KOPT-K1 (cell line): ENCODE measurements at regions not wholly inside any gene's neighbourhood (a gene's known extent, or its start where the extent isn't known, plus 50 kb on each side); places are given as distances from the start of the nearest gene placed in this dataset.
"Not testable (repeated sequence)": the region's sequence is repeated elsewhere in the genome, so short reads cannot be mapped to it uniquely, and the experiment has no call there.

Experiments
- H3K27ac ChIP-seq: fragments of 200-600 bp; sonication (generic); 2 replicates; pipeline ENCODE4 v1.5.1; 2016; ENCODE audit warnings: antibody characterized with exemption, mild to moderate bottlenecking, low read depth, low read length; ENCODE audit not compliant: poor library complexity, severe bottlenecking
- H3K36me3 ChIP-seq: fragments of 200-600 bp; sonication (generic); 2 replicates; pipeline ENCODE4 v1.5.1; 2017; ENCODE audit warnings: antibody characterized with exemption, mild to moderate bottlenecking, low read length, moderate library complexity; ENCODE audit not compliant: insufficient read depth
- H3K9me3 ChIP-seq: fragments of 200-600 bp; sonication (generic); 2 replicates; pipeline ENCODE4 v1.5.1; 2017; ENCODE audit warnings: antibody characterized with exemption, low read length, mild to moderate bottlenecking; ENCODE audit not compliant: insufficient read depth, poor library complexity, severe bottlenecking

DNA sequence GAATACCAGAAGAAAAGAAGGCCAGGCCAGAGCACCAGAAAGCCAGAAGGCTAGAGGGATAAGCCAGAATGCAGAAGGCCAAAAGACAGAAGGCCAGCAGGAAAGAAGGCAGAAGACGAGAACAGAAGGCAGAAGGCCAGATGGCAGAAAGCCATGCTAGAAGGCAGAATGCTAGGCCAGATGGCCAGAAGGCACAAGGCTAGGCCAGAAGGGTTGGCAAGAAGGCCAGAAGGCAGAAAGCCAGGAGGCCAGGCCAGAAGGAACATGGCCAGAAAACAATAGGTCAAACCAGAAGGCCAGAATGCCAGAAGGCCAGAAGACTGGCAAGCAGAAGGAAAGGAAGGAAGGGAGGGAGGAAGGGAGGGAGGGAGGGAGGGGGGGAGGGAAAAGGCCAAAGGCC lies 188.8 kb downstream of the TUBA3C start:
- Histone ChIP-seq H3K27ac (no peak overlapping the region), H3K9me3 (peaks cover 41% of the 10 kb centered on the region), H3K36me3 (no peaks in the 10 kb centered on the region)

DNA sequence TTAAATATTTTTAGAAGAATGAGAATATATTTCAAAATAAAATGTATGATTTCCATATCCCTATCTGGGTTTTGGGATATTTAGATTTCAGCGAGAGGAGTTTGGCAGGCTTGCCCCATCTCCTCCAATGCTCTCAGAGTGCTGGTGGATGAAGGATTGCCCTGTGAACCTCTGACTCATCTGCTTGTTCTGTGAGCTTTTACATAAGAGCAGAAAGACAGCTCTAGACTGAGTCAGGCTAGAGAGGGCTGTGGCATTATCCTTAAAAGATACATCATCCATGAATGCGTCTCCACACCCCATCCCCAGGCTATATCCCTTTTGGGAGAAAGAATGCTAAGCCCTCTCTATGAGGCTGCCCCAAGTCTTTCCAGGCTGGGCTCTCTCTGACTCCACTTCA lies 190.6 kb downstream of the TUBA3C start:
- Histone ChIP-seq H3K9me3 (peaks cover 39% of the 10 kb centered on the region), H3K27ac (no peak overlapping the region), H3K36me3 (no peaks in the 10 kb centered on the region)

DNA sequence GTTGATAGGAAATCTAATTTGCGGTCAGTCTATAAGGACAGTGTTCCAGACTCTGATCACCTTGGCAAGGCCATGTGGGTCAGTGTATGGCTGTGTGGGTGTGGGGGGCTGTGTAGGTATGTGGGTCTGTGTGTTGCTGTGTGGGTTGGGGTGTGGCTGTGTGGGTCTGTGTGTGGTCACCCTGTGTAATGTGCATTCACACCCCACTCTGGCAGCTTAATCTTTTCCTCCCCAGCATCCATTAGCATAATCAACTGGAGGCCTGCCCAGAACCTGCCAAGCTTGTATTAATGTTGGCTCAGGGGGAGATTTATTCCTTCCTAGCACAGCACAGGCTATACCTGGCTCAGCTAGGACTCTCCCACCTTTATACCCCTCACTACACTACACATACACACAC lies 203.2 kb downstream of the TUBA3C start:
- H3K27ac ChIP-seq, result no peak overlapping the region
- H3K36me3 ChIP-seq, result no peaks in the 10 kb centered on the region
- peaks cover 9% of the 10 kb centered on the region for H3K9me3 ChIP-seq

DNA sequence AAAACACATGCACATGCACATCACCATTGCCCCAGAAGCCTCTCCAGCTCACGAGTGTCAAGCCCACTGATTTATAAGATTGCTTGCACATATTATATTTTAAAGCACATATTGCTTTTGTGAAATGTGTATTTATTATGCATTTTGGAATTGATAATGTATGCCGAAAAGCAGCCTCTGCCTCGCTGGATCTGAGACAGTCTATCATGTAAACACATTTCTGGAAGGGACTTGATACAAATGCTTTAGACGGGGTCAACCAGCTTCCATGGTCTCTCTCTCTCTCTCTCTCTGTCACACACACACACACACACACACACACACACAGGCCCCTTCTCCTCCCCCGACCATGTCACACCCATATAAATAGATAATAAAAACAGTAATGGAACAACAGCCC lies 203.8 kb downstream of the TUBA3C start:
- Histone ChIP-seq H3K36me3 (no peaks in the 10 kb centered on the region), H3K9me3 (peaks cover 9% of the 10 kb centered on the region), H3K27ac (no peak overlapping the region)

DNA sequence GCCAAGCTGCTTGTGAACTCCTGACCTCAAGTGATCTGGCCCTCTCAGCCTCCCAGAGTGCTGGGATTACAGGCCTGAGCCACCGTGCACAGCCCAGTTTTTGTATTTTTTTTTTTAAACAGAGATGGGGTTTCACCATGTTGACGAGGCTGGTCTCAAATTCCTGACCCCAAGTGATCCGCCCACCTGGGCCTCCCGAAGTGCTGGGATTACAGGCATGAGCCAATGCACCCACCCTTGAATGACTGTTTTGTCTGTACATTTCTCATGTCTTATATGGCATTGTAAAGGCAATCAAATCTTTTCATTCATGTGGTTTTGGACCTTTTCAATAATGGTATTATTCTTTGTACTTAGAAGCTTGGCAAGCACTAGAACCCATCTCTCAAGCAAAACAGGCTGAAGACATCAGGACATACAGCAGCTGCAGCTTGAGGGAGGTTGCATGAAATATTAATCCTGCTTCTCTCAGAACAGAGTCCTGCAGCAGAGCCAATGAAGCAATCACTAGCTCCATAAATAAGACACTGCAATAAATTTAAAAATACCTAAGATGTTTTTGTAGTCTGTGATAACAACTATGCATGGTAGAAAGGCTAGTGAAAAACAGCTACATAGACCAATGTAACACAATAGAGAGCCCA lies 209.9 kb downstream of the TUBA3C start:
- Histone ChIP-seq H3K9me3 (no peaks in the 10 kb centered on the region), H3K27ac (no peak overlapping the region), H3K36me3 (no peaks in the 10 kb centered on the region)

DNA sequence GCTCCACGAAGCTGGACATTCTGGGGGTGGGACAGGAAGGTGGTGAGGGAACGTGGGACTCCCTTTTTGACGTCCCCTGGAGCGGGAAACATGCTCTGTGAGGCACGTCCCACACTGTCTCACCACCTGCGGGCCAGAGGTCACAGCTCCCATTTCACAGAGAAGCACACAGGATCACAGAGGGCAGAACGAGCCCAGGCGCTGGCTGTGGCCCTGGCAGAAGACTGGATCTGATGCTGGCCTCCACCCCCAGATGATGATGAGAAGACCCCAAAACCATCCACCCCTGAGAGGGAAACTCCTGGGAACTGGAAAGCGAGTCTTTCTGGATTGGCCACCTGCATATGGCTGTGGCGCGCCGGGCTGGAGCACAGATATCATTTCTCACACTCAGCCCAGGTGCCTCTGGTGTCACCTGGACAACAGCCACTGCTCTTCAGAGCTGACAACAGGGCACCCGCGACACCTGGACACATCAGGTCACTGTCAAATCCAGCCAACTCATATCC lies 216.2 kb downstream of the TUBA3C start:
- Histone ChIP-seq H3K9me3 (peaks cover 37% of the 10 kb centered on the region), H3K36me3 (no peaks in the 10 kb centered on the region), H3K27ac (no peak overlapping the region)

DNA sequence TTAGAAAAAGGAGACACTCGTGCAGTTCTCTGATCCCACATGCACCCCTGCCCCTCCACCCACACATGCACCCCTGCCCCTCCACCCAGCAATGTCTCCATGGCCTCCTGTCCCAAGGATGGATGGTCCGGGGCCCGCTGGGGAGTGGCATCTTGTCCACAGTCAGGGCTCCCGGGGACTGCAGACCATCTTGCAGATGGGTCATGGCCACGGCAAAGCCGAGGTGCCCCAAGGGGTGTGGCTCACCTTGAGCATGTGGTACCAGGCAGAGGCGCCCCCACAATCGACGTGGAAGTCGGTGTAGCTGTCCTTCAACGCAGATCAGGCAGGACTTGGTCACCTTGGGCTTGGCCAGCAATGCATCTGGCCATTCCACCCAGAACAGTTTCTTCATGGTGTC lies 216.7 kb downstream of the TUBA3C start:
- Histone ChIP-seq H3K36me3 (no peaks in the 10 kb centered on the region), H3K9me3 (peaks cover 42% of the 10 kb centered on the region), H3K27ac (no peak overlapping the region)

DNA sequence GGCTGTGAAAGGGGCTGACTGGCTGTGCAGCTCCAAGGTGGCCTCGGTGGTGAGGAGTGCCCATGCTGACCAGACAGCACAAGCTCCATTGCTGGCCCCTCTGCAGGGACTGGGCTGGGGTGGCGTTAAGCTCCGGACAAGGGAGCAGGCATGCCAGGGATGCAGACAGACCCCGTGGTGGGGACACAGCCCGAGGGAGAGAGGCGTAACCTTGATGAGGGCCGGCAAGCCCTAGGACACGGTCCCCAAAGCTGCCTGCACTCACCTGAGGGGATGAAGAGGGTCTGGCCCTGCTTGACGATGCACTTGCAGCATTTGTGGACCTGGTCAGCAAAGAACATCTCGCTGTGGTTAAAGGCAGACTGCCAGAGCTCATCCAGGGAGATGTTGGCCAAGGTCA lies 217.9 kb downstream of the TUBA3C start:
- not testable (repeated sequence) for H3K36me3 ChIP-seq, H3K27ac ChIP-seq
- peaks cover 55% of the 10 kb centered on the region for H3K9me3 ChIP-seq

DNA sequence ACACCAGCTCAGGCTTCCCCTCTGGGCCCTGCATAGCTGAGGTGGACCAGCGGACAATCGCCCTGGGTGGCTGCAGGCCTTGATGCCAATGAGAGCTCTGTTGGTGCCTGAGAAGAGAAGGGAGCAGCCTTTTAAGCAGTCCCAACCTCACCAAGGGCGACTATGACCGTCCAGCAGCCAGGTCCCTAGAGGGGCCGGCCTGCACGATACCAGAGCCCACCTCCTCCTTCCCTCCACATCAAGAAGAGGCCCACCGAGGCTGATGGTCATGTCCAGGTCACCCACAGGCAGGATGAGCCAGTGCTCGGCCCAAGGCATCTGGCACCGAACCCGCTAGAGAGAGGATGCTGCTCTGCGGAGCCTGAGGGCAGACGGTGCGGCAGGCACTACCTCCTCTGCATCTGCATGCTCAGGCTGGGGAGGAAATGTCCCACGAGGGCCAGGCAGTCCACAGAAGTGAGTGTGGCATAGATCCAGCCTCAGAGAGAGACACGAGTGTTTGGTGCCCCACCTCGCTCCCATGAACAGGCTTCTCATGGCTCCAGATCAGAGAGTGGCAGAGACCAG lies 219.4 kb downstream of the TUBA3C start:
- Histone ChIP-seq H3K9me3 (peaks cover 69% of the 10 kb centered on the region), H3K36me3 (no peaks in the 10 kb centered on the region), H3K27ac (no peak overlapping the region)

DNA sequence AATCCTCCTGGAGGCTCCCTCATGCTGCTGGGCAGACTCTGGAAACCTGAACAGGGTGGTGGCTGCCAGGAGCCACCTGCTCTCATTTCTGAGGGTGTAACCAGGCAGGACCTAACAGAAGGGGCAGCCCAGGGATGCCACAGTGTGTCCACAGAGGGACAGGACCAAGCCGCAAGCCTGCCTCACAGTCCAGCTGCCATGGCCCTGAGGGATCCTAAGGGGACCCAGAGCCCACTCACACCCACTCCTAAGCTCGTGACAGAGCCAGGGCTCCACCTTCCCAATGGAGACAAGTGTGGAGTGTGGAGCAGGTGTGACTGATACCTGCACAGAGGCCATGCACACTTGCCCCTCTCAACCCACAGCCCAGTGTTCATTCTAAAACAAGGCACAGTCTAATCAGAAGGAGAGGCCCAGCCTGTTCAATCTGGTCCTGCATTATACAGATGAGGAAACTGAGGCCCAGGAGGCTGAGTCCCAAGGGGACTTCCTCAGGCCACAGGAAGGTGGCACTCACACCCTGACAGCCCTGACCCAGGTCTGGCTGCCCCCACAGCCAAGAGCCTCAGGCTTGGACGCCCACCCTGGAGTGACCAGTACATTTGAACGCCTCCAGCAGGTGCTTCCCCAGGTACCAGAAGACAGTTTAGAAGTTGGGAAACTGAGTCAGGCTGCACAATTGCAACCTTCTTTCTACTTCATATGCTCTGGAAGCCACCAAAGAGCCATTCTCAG lies 220.1 kb downstream of the TUBA3C start:
- peaks cover 76% of the 10 kb centered on the region for H3K9me3 ChIP-seq
- no peaks in the 10 kb centered on the region for H3K36me3 ChIP-seq
- no peak overlapping the region for H3K27ac ChIP-seq

DNA sequence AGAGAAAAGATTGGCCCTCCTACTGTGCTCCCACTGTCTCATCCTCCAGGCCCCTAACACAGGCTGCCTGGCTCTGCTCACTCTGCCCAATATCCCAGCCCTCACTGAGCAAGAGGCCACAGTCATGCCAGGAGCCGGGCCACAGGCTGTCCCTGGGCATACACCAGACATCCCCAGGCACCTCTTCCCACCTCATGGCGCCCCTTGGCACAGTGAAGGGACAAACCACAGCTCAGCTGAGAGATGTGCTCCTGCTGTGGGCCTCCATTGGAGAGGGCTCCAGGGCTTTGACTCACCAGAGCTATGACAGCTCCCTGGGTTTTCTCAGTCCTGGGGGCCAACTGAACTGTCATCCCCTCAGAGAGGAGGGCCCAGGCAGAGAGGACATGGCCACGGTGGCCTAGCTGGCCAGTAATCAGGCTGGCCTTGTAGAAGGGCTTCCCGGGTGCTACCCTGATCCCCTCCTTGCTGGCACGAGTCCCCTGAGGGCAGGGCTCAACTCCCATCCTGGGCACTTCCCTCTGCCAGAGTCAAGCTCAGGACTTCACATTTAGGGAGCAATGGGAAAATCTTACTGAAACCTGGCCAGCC lies 220.9 kb downstream of the TUBA3C start:
- H3K9me3 ChIP-seq, result peaks cover 83% of the 10 kb centered on the region
- H3K27ac ChIP-seq, result no peak overlapping the region
- no peaks in the 10 kb centered on the region for H3K36me3 ChIP-seq

DNA sequence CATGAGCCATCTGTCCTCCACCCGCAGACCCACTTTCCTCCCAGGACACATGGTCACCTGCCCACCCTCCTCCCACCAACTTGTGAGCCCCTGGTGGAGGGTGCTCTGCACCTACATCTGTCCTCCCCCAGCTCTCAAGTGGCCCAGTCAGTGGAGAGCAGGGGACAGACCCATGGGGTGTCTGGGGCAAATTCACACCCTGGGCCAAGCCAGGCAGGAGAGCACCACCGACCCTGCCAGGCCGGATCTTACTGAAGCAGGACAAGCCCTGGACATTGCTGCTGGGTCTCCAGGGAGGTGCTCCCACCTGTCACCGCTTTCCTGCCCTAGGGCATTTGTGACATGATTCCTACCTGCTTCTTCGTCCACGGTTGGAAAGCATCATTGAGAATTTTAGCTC lies 221.6 kb downstream of the TUBA3C start:
- H3K27ac ChIP-seq, result no peak overlapping the region
- H3K36me3 ChIP-seq, result no peaks in the 10 kb centered on the region
- peaks cover 79% of the 10 kb centered on the region for H3K9me3 ChIP-seq

DNA sequence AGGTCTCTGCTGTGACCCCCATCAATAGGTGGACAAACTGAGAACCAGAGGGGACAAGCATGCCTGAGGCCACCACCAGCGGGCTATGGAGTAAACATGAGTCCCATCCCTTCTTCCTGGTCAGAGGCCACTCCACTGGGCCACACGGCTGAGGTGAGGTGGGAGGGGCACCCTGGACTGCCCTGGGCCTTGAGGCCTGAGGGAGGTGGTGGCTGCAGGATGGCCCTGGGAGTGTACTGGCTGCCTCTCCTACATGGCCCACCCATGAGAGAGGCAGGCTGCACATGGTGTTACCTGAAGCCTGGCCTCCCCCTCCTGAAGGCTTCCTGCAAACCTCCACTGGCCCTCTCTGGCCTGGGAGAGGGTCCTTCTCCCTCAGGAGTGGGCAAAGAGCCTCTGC lies 222.4 kb downstream of the TUBA3C start:
- Histone ChIP-seq H3K9me3 (peaks cover 78% of the 10 kb centered on the region), H3K27ac (no peak overlapping the region), H3K36me3 (no peaks in the 10 kb centered on the region)

DNA sequence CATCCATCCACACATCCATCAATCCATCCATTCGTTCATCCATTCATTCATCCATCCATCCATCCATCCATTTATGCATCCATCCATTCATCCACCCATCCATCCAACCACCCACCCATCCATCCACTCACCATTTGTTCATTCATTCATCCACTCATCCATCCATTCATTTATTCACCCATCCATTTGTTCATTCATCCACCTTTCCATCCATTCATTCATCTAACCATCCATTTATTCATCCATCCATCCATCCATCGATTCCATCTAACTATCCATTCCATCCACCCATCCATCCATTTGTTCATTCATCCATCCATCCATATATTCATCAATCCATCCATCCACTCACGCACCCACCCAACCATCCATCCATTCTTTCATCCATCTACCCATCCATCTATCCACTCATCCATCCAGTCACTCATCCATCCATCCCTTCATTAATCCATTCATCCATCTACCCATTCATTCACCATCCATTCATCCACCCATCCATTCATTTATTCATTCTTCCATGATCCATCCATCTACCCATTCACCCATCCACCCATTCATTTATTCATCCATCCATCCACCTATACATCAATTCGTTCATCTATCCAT lies 225.0 kb downstream of the TUBA3C start:
- no peak overlapping the region for H3K27ac ChIP-seq
- H3K9me3 ChIP-seq, result peaks cover 64% of the 10 kb centered on the region
- H3K36me3 ChIP-seq, result no peaks in the 10 kb centered on the region

DNA sequence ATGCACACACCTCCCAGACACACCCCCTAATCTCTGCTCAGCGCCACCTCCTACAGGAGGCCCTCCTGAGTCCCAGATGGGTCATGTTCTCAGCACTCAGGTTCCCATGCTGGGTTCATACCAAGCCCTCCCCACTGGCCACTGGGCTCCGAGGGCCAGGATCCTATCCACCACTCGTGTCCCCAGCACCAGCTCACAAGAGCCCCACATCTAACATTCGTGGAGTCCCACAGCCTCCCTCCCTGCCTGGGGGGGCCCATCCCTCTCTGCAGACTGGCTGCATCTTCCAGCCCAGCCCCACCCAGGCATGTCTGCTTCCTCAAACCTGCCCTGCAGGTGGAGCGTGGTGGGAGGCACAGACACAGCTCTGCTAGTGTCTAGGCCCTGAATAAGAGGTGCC lies 227.4 kb downstream of the TUBA3C start:
- H3K36me3 ChIP-seq, result no peaks in the 10 kb centered on the region
- H3K9me3 ChIP-seq, result peaks cover 57% of the 10 kb centered on the region
- H3K27ac ChIP-seq, result no peak overlapping the region
